LNCAP (cell line): ENCODE measurements at regions not wholly inside any gene's neighbourhood (a gene's known extent, or its start where the extent isn't known, plus 50 kb on each side); places are given as distances from the start of the nearest gene placed in this dataset.

Experiments
- TF ChIP-seq, protein P1 (sequence below): fragments of 450-650 bp; IDR thresholded peaks from 2 replicates; pipeline ENCODE4 v1.5.1; 2017; ENCODE audit warnings: mild to moderate bottlenecking

DNA sequence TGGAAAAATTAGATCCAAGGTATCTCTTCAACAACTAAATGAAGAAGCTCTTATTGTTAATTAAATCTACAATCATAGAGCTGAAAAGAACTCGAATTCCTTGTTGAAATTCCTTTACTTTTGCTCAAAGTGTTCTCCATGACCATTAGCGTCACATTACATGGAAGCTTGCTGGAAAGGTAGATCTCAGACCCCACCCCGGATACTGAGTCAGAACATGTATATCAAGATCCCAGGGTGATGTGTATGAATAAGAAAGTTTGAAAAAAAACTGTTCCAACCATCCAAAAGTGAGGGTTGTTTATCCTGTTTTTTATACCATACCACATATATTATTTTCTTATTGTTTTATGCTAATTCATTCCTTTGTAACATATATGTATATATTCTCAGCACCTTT, 237.1 kb upstream of the PUM3 start:
- TF ChIP-seq, protein P1, sequence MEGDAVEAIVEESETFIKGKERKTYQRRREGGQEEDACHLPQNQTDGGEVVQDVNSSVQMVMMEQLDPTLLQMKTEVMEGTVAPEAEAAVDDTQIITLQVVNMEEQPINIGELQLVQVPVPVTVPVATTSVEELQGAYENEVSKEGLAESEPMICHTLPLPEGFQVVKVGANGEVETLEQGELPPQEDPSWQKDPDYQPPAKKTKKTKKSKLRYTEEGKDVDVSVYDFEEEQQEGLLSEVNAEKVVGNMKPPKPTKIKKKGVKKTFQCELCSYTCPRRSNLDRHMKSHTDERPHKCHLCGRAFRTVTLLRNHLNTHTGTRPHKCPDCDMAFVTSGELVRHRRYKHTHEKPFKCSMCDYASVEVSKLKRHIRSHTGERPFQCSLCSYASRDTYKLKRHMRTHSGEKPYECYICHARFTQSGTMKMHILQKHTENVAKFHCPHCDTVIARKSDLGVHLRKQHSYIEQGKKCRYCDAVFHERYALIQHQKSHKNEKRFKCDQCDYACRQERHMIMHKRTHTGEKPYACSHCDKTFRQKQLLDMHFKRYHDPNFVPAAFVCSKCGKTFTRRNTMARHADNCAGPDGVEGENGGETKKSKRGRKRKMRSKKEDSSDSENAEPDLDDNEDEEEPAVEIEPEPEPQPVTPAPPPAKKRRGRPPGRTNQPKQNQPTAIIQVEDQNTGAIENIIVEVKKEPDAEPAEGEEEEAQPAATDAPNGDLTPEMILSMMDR: no peak

DNA sequence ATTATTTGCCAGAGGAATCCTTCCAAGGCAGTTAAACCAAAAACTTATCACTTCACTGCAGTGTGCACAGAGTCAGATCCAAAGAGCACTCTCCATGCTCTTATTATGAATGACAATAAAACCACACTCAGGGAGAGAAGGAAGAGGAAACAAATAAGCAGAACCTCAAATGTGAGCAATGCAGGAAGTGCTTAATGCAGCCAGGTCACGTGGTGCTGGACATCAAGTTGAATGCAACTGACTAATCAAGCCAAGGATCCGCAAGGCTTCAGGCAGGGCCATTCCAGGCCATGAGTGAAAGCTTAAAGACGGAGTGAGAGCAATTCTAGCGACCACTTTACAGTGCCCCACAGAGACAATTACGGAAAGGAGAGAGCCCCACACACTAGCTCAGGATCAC, 230.4 kb upstream of the PUM3 start:
- TF ChIP-seq, protein P1: no peak

DNA sequence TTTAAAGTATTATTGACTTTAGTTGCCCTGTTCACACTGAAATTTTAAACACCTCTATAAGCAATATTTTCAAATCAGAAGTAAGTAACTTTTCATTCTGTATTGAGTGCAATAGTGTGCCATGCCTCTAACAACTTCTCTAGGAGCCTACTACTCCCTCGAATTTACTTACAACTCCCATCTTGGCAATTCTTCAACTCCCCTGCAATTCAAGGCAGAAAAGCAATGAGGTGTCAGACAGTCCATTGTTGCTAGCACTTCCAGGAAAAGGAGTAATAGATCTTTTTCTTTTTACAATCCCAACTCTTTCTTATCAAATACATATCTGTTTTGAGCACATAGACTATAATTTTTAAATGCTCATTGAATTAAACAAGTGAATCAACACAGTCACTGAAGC, 222.7 kb upstream of the PUM3 start:
- TF ChIP-seq, protein P1: no peak

DNA sequence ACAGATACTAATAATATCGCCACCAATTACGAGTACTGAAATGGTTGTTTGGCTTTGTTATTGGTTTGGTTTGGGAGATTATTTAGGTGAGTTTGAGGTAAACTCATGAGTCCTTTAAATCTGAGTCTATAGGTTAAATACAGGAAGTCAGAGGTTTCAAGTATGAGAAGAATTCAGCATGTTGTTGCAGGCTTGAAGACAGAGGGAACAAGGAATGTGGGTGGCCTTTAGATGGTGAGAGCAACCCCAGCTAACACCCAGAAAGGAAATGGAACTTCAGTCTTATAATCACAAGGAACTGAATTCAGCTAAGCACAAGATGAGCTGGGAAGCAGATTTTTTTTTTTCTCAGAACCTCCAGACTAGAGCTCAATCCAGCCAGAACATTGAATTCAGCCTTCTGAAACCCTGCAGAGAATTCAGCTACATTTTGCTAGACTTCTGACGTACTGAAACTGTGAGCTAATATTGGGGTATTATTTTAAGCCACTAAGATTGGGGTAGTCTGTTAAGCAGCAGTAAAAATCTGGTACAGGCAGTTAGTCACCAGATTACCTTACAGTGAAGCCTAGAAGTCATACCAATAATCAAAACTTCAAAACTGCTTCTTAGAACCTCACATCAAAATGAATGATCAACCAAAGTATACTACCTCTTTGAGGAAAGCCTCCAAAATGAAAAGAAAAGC, 216.0 kb upstream of the PUM3 start:
- TF ChIP-seq, protein P1: no peak

DNA sequence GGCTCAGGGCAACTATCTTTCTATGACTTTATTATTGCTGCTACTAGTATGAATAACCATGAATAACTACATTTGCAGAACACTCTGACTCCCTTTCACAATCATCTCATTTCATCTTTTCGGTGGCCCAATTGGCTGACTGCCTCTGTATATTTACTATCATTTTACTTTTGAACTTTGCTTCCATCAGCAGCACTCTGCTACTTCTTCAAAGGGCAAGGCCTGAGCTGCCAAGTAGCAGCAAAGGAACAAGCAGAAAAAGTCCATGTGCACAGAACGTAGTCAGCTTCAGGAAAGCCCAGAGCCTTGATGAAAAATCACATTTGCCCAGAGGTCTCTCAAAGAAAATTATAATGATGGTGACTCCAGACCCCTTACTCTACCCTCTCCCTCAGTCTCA, 214.5 kb upstream of the PUM3 start:
- TF ChIP-seq, protein P1: no peak

DNA sequence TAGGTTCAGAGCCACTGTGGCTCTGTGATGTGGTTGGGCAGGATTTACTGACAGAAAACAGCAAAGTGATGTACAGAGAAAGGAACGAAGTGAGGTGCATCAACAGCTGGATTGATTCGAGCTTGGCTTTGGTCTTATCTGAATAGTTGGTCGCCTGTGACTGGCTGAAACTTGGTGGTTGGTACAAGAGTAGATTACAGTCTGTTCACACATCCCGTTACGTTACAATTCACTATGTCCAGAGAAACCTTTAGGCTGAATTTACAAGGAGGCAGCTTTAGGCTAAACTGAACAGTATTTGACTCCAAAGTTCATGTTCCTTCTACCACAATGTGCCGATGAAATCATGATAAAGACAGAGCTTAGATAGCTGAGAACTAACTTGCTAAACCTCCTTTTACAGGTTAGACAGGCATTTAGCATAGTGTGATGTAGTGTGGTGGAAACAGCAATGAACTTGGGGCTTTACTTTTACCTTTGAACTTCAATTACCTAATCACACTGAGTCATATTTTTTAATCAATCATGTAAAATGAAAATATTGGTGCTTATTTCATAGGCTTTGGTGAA, 210.2 kb upstream of the PUM3 start:
- TF ChIP-seq, protein P1: no peak

DNA sequence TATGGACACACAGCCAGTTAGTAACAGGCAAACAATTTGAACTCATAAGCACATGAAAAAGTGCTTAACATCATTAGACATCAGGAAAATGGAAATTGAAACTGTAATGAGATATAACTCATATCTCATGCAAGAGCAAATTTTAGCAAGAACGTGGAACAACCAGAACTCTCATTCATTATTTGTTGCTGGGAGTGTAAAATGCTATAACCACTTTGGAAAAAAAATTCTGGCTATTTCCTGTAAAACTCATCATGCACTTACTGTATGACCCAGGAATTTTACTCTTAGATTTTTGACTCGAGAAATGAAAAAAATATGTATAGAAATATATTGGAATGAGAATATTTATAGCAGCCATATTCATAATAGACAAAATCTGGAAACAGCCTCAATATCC, 205.7 kb upstream of the PUM3 start:
- TF ChIP-seq, protein P1: no peak

DNA sequence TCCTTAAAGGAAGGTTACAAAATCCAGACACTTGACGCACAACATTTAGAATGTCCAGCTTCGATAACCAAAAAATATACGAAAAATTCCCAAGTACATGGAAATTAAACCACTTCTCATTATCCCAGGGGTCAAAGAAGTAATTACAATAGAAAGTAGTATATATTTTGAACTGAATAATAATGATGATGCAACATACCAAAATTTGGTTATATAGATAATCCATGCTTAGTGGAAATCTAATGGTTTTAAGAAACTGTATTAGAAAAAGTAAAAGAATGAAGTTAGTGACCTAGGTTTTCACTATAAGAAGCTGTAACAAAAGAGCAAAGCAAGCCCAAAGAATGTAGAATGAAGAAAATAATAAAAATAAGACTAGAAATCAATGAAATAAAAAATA, 204.0 kb upstream of the PUM3 start:
- TF ChIP-seq, protein P1: no peak
